Activated T-cell treated with anti-CD3 and anti-CD28 coated beads, Interleukin-2, amount 50 U/mL, for 72 hours (primary cell): ENCODE measurements at regions not wholly inside any gene's neighbourhood (a gene's known extent, or its start where the extent isn't known, plus 50 kb on each side); places are given as distances from the start of the nearest gene placed in this dataset.
"Not testable (repeated sequence)": the region's sequence is repeated elsewhere in the genome, so short reads cannot be mapped to it uniquely, and the experiment has no call there.

Source experiments
- ATAC-seq, 2 donors: fragments of 150-1000 bp; cut with Tn5 transposase; replicated peaks in 1 of 2; 2 replicates each; pipeline ENCODE4 v1.10.0; 2021; ENCODE audit warnings: moderate library complexity in 2 of 2, mild to moderate bottlenecking in 1 of 2
- DNase-seq, 2 donors: peaks; one replicate each; pipeline ENCODE4 v3.0.0; 2021 to 2022; ENCODE audit warnings: mixed read lengths in 1 of 2
- H3K27ac Mint-ChIP-seq: one replicate; pipeline ENCODE4 v1.8.0; 2022; ENCODE audit warnings: mild to moderate bottlenecking, moderate library complexity, mixed read lengths
- H3K27me3 Mint-ChIP-seq: one replicate; pipeline ENCODE4 v1.8.0; 2022; ENCODE audit warnings: low read depth, mixed read lengths
- H3K36me3 Mint-ChIP-seq, 2 donors: one replicate each; pipeline ENCODE4 v1.8.0; 2022; ENCODE audit warnings: mixed read lengths in 2 of 2, mild to moderate bottlenecking in 1 of 2; ENCODE audit not compliant: insufficient read depth in 2 of 2
- H3K4me1 Mint-ChIP-seq: one replicate; pipeline ENCODE4 v1.8.0; 2022; ENCODE audit warnings: low read depth, mixed read lengths
- H3K4me3 Mint-ChIP-seq, 2 donors: one replicate each; pipeline ENCODE4 v1.8.0; 2022; ENCODE audit warnings: mild to moderate bottlenecking in 2 of 2, mixed read lengths in 2 of 2, moderate library complexity in 2 of 2
- H3K9me3 Mint-ChIP-seq, 2 donors: one replicate each; pipeline ENCODE4 v1.8.0; 2022; ENCODE audit warnings: mixed read lengths in 2 of 2

DNA sequence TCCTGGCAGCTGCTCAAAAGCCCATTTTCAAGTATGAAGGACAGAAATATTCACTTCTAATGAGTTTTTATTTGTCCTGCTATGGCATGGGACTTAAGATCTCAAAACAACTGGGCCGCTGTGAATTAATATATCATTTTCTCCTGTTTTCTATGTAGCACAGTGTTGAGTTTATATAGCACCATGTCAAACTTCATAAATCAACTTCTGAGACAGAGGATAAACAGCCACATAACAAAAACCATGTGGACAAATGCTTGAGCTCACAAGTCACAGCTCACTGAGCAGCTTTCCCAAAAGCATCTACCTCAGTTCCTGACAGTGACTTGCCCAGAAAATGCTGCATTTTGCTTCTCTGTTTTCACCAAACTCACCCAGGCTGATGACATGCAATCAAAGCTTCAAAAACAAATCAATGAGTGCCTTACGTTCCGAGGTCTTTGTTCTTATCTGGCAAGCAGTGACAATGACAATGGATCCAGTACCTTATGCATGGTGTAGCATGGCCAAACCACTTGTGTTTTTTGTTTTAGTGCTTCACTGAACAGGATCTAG is 722.6 kb downstream of the LRRIQ3 start:
- no peak for ATAC-seq
- no peaks in the 10 kb centered on the region for H3K27me3 Mint-ChIP-seq
- no peak overlapping the region for H3K4me3 Mint-ChIP-seq
- H3K9me3 Mint-ChIP-seq, result peaks cover 2 to 3% of the 10 kb centered on the region in 2 donors
- H3K4me1 Mint-ChIP-seq, result no peaks in the 10 kb centered on the region
- no peak overlapping the region for H3K27ac Mint-ChIP-seq
- H3K36me3 Mint-ChIP-seq, result no peaks in the 10 kb centered on the region
- DNase-seq, result no peak

DNA sequence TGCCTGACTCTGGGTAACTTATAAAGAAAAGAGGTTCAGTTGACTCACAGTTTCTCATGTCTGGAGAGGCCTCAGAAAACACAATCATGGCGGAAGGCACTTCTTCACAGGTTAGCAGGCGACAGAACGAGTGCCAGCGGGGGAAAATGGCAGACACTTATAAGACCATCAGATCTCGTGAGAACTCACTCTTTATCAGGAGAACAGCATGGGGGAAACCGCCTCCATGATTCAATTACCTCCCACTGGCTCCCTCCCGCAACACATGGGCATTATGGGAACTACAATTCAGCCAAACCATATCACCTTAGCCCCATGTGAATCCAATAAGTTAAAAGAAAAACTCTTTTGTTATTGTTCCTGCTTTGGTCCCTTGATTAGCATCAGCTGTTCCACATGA is 725.2 kb downstream of the LRRIQ3 start:
- Mint-ChIP-seq H3K27me3 (no peaks in the 10 kb centered on the region), H3K4me3 (no peak overlapping the region), H3K9me3 (peaks cover 3 to 4% of the 10 kb centered on the region in 2 donors), H3K36me3 (no peaks in the 10 kb centered on the region), H3K27ac (no peak overlapping the region), H3K4me1 (no peaks in the 10 kb centered on the region)
- DNase-seq (no peak), ATAC-seq (no peak)

DNA sequence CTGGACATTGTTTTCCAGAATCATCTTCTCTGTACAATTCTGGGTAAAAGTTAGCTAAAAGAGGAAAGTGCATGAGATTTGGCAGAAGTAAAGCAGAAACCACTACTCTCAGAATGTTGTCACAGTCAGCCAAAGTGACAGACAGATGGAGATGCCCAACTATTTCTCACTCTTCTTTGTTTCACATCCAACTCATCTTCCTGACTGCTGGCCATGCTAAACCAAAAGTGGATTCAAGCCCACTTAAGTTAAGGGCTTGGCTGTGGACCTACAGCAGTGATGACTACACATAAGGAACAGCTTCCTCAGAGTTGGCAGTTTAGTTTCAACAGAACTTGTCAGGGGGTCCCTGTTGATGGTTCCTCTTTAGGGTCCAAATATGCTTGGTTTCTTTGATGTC is 730.2 kb downstream of the LRRIQ3 start:
- peaks cover 2 to 7% of the 10 kb centered on the region in 2 donors for H3K9me3 Mint-ChIP-seq
- H3K4me3 Mint-ChIP-seq, result no peak overlapping the region
- H3K4me1 Mint-ChIP-seq, result no peaks in the 10 kb centered on the region
- no peak for ATAC-seq
- no peak overlapping the region for H3K27ac Mint-ChIP-seq
- no peaks in the 10 kb centered on the region for H3K36me3 Mint-ChIP-seq
- DNase-seq, result no peak
- H3K27me3 Mint-ChIP-seq, result no peaks in the 10 kb centered on the region

DNA sequence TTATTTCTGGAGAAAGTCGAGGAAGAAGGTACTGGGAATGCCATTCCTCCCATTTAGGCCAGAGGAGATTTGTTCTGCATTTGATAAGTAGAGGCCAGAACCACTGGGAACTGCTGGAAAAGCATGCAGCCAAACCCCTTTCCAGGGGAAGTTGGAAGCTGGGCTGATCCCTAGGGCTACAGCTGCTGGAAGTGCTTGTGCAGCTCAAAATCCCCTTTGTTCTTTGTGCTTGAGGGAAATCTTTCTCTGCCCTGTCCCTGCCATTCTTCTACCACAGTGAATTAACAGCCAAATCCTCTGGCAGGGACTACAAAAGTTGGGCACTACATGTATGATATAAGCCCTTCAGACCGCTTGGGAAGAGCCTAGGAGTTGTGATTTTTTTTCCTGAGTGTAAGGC is 734.1 kb downstream of the LRRIQ3 start:
- DNase-seq (no peak), ATAC-seq (no peak)
- Mint-ChIP-seq H3K36me3 (no peaks in the 10 kb centered on the region), H3K27ac (no peak overlapping the region), H3K27me3 (no peaks in the 10 kb centered on the region), H3K4me1 (no peaks in the 10 kb centered on the region), H3K9me3 (peaks cover 4 to 7% of the 10 kb centered on the region in 2 donors), H3K4me3 (no peak overlapping the region)

DNA sequence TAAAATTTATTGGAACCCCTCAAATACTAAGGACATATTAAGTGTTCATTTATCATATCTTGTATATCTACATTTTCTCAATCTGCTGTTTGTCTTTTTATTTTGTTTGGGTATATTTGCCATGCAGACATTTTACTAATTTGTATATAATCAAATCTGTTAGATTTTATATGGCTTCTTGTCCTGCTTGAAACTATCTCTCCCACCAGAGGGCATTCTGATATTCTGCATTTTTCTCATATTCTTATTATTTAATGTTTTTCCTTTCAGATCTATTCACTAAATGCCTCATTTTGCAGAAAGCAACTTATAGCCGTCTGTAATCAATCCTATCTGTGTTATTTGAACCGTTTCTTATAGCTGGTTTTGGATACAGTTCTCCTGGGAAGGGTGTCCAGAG is 745.5 kb downstream of the LRRIQ3 start:
- ATAC-seq (no peak), DNase-seq (no peak)
- Mint-ChIP-seq H3K9me3 (peaks cover 6 to 13% of the 10 kb centered on the region in 2 donors), H3K27me3 (no peaks in the 10 kb centered on the region), H3K36me3 (peaks cover 0 to 2% of the 10 kb centered on the region in 2 donors), H3K4me1 (no peaks in the 10 kb centered on the region), H3K27ac (no peak overlapping the region), H3K4me3 (no peak overlapping the region)

DNA sequence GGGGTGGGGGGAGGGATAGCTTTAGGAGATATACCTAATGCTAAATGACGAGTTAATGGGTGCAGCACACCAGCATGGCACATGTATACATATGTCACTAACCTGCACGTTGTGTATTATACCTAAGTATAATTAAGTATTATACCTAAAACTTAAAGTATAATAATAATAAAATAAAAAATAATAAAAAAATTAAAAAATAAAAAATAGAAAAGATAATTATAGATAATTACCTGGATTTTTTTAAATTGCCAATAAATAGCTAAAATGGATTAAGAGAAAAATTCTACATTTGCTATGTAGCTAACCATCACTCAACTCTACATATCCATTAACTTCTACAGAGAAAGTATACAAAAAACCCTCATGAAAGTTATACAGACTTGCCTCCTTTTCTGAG is 747.3 kb downstream of the LRRIQ3 start:
- H3K27ac Mint-ChIP-seq, ATAC-seq, H3K27me3 Mint-ChIP-seq, DNase-seq, H3K36me3 Mint-ChIP-seq, H3K4me1 Mint-ChIP-seq, H3K4me3 Mint-ChIP-seq: not testable (repeated sequence)
- H3K9me3 Mint-ChIP-seq, result peaks cover 8 to 14% of the 10 kb centered on the region in 2 donors

DNA sequence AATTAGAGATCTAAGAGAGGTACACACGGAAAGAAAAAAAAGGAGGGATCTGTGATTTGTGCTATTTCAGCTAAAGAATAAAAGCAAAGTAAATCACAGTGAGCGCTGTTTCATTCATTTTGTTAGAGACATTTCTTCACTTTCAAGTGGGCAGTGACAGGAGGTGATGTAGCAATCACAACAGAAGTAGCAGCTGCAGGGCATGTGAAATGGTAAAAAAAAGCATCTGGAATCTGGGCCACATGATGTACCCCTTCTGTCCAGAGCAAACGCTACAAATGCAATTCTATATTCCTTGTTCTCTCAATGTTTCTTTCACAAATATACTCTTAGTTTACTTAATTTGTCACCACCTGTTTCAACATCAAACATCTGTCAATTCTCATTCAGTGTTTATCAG is 786.5 kb downstream of the LRRIQ3 start:
- DNase-seq (no peak), ATAC-seq (no peak)
- no peaks in the 10 kb centered on the region for H3K4me1 Mint-ChIP-seq
- no peaks in the 10 kb centered on the region for H3K36me3 Mint-ChIP-seq
- peaks cover 2 to 4% of the 10 kb centered on the region in 2 donors for H3K9me3 Mint-ChIP-seq
- no peak overlapping the region for H3K4me3 Mint-ChIP-seq
- no peak overlapping the region for H3K27ac Mint-ChIP-seq
- H3K27me3 Mint-ChIP-seq, result no peaks in the 10 kb centered on the region

DNA sequence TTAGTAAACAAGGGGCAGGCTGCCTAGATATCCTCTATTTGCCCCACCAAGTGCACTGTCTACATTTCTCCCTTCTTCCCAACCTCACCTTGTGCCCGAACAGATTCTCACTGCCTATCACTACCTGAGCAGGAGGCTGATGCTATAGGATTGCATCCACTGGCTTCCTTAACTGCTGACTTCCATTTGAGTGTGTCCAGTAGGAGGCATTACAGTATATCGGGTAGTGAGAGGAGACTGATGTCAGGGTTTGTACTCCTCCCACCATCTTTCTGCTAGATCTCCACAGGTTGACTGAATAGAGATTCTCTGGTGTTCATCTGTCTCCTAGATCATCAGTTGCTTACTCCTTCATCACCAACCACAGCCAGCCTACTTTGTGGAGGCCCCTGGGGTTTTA is 796.3 kb downstream of the LRRIQ3 start:
- Mint-ChIP-seq H3K4me3 (no peak overlapping the region), H3K9me3 (peaks cover 3 to 6% of the 10 kb centered on the region in 2 donors), H3K4me1 (no peaks in the 10 kb centered on the region), H3K27me3 (no peaks in the 10 kb centered on the region), H3K27ac (no peak overlapping the region), H3K36me3 (no peaks in the 10 kb centered on the region)
- ATAC-seq, result no peak
- DNase-seq, result no peak

DNA sequence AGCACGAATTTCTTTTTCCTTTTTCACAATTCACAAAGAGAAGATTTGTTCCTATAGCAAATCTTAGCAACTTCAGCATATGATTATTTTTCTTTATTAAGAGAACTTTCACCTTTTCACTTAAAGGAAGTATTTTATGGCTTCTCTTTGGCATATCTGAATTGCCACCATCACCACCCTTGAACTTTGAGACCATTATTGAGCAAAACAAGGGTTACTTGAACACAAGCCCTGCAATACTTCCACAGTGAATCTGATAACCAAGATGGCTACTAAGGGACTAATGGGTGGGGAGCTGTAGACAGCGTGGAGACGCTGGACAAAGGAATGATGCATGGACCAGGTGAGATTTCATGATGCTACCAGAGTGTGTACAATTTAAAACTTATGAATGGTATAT is 815.0 kb downstream of the LRRIQ3 start:
- no peak overlapping the region for H3K4me3 Mint-ChIP-seq
- H3K9me3 Mint-ChIP-seq, result peaks cover 6 to 8% of the 10 kb centered on the region in 2 donors
- ATAC-seq, result no peak
- H3K36me3 Mint-ChIP-seq, result no peaks in the 10 kb centered on the region
- no peak overlapping the region for H3K27ac Mint-ChIP-seq
- no peaks in the 10 kb centered on the region for H3K27me3 Mint-ChIP-seq
- no peaks in the 10 kb centered on the region for H3K4me1 Mint-ChIP-seq
- DNase-seq, result no peak

DNA sequence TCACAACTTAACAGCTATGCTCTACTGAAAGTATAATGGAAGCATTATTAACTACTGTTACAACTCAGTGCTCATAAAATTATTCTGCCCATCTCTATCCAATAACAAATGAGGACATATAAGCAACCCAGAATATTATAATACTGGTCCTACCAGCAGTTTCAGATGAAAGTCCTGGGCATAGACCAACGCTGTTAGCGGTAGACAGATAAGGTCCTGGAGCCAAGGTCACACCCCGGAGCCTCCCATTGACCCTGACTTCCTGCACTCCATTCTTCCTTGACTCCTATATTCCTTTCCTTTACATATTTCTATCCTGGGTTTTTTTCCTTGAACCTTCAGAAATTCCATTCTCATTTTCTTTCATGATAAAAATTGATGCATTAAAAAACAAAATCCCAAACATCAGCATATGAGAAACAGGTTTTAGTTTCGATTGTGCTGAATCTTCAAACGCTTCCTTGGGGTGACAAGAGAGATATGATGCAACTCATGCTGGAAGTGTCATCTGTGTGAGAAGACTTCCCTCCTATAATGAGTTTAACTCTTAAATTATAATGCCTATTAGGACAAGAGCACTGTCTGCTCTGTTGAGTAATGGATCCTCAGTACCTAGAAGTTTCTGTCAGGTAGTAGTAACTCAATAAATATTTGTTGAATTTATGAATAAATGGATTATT is 831.1 kb downstream of the LRRIQ3 start:
- ATAC-seq (no peak), DNase-seq (no peak)
- no peak overlapping the region for H3K4me3 Mint-ChIP-seq
- peak overlapping the region; percentile 42 for H3K27ac Mint-ChIP-seq
- H3K36me3 Mint-ChIP-seq, result no peaks in the 10 kb centered on the region
- H3K27me3 Mint-ChIP-seq, result no peaks in the 10 kb centered on the region
- H3K9me3 Mint-ChIP-seq, result peaks cover 2 to 6% of the 10 kb centered on the region in 2 donors
- H3K4me1 Mint-ChIP-seq, result no peaks in the 10 kb centered on the region

DNA sequence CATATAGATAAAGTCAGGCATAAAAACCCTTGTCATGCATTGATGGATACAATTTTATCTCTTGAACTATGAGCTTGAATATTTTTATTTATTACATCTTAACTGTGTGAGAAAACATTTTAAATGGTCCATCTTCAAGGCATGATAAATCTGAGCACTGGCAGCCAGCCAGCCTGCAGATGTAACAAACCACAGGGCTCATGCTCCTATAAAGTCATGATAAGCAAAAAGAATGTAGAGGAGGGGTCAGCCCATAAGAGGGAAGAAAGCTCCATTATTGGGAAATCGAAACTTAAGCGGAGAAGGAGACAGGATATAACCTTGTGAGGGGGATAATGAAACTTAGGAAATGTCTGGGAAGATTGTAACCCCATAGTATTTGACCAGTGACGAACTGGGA is 839.0 kb downstream of the LRRIQ3 start:
- no peaks in the 10 kb centered on the region for H3K27me3 Mint-ChIP-seq
- peaks cover 4 to 10% of the 10 kb centered on the region in 2 donors for H3K9me3 Mint-ChIP-seq
- H3K27ac Mint-ChIP-seq, result no peak overlapping the region
- H3K4me3 Mint-ChIP-seq, result no peak overlapping the region
- H3K4me1 Mint-ChIP-seq, result no peaks in the 10 kb centered on the region
- ATAC-seq (no peak), DNase-seq (no peak)
- H3K36me3 Mint-ChIP-seq, result no peaks in the 10 kb centered on the region

DNA sequence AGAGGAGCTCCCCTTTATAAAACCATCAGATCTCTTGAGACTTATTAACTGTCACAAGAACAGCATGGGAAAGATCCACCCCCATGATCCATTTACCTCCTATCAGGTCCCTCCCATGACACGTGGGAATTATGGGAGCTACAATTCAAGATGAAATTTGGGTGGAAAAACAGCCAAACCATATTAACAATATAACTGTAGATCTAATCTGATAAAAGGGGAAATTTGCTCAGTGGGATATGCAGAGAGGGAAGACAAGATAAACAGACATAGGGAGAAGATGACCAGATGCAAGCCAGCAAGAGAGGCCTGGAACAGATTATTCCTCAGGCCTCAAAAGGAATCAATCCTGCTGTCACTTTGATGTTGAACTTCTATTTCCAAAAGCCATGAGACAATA is 841.5 kb downstream of the LRRIQ3 start:
- H3K27me3 Mint-ChIP-seq, result no peaks in the 10 kb centered on the region
- DNase-seq (no peak), ATAC-seq (no peak)
- no peak overlapping the region for H3K4me3 Mint-ChIP-seq
- H3K27ac Mint-ChIP-seq, result no peak overlapping the region
- no peaks in the 10 kb centered on the region for H3K36me3 Mint-ChIP-seq
- H3K9me3 Mint-ChIP-seq, result peaks cover 7 to 11% of the 10 kb centered on the region in 2 donors
- H3K4me1 Mint-ChIP-seq, result no peaks in the 10 kb centered on the region

DNA sequence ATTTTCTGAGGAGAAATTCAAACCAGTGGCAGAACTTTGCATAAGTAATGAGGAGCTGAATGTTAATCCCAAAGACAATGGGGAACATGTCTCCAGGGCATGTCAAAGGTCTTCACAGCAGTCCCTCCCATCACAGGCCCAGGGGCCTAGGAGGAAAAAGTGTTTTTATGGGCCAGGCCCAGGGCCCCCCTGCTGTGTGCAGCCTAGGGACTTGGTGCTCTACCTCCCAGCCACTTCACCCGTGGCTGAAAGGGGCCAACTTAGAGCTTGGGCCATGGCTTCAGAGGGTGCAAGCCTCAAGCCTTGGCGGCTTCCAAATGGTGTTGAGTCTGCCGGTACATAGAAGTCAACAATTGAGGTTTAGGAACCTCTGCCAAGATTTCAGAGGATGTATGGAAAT is 854.0 kb downstream of the LRRIQ3 start:
- H3K27me3 Mint-ChIP-seq, result no peaks in the 10 kb centered on the region
- no peaks in the 10 kb centered on the region for H3K4me1 Mint-ChIP-seq
- no peak for DNase-seq
- H3K4me3 Mint-ChIP-seq, result no peak overlapping the region
- H3K9me3 Mint-ChIP-seq, result peaks cover 3 to 10% of the 10 kb centered on the region in 2 donors
- no peaks in the 10 kb centered on the region for H3K36me3 Mint-ChIP-seq
- no peak for ATAC-seq
- no peak overlapping the region for H3K27ac Mint-ChIP-seq
